Right cardiac atrium (tissue), 5 donors: ENCODE measurements at regions not wholly inside any gene's neighbourhood (a gene's known extent, or its start where the extent isn't known, plus 50 kb on each side); places are given as distances from the start of the nearest gene placed in this dataset.

Source experiments
- ATAC-seq, 2 donors: fragments of 200-7000 bp; cut with Tn5 transposase; one replicate each; pipeline versions ENCODE4 v1.8.0 to v1.9.1; 2020; ENCODE audit warnings: moderate library complexity in 2 of 2, mild to moderate bottlenecking in 1 of 2
- DNase-seq, 3 donors: peaks; one replicate each; pipeline ENCODE4 v3.0.0-alpha.2; 2020
- H3K27ac ChIP-seq: one replicate; pipeline ENCODE4 v1.5.1; 2013; ENCODE audit warnings: mild to moderate bottlenecking, low read length, control low read depth, moderate library complexity
- H3K27me3 ChIP-seq: one replicate; pipeline ENCODE4 v1.6.1; 2013; ENCODE audit not compliant: control insufficient read depth, insufficient read depth
- H3K4me1 ChIP-seq: one replicate; pipeline ENCODE4 v1.6.1; 2013; ENCODE audit warnings: low read length; ENCODE audit not compliant: control insufficient read depth, insufficient read depth
- H3K4me3 ChIP-seq: one replicate; pipeline ENCODE4 v1.5.1; 2013; ENCODE audit warnings: low read length, control low read depth
- H3K9me3 ChIP-seq: one replicate; pipeline ENCODE4 v1.6.1; 2013; ENCODE audit warnings: low read length; ENCODE audit not compliant: control insufficient read depth
- WGBS: extraction: QIAGEN DNeasy Blood & Tissue Kit; methylation state at CpG from one replicate; pipeline ENCODE4 v1.1.7; 2013; 5-methylcytosine and 5-hydroxymethylcytosine counted together
- intact Hi-C, 4 donors: fragments of 100-400 bp; cut with DNase I; formaldehyde crosslinking; loops; one replicate each; pipeline versions ENCODE4 v1.11.0 to v1.14.0; 2022 to 2023
- donor health status: healthy with polysubstance abuse.
- donor health status: DM: no; HTN: yes; CAD: no.
- donor health status: DM: no; HTN: no; CAD: no.
- donor health status: DM: no; HTN: yes; CAD: no; lungs with severe emphysema.
- donor health status: DM: yes; HTN: yes; CAD: no.

GRCh38 chr16:80077696-80078095 lies 463.1 kb upstream of the DYNLRB2 start:
- WGBS = 85% methylated on average over 4 of the region's 4 CpGs
- intact Hi-C loops = loop anchor here in 1 of 4 donors (10.0 kb wide), 1 partner anchor 453 kb away; no protein-coding TSS in a partner anchor
- Histone ChIP-seq H3K4me1 (no peaks in the 10 kb centered on the region), H3K27me3 (no peaks in the 10 kb centered on the region), H3K4me3 (no peak overlapping the region), H3K9me3 (no peaks in the 10 kb centered on the region), H3K27ac (no peak overlapping the region)
- ATAC-seq = no peak
- no peak for DNase-seq

GRCh38 chr16:80074329-80074728 lies 466.5 kb upstream of the DYNLRB2 start:
- H3K9me3 ChIP-seq = no peaks in the 10 kb centered on the region
- intact Hi-C loops = loop anchor here in 1 of 4 donors (10.0 kb wide), 1 partner anchor 450 kb away; no protein-coding TSS in a partner anchor
- H3K27me3 ChIP-seq = no peaks in the 10 kb centered on the region
- ATAC-seq (no peak), DNase-seq (no peak)
- 89% methylated on average over 1 of the region's 1 CpG for WGBS
- H3K4me3 ChIP-seq = no peak overlapping the region
- no peak overlapping the region for H3K27ac ChIP-seq
- no peaks in the 10 kb centered on the region for H3K4me1 ChIP-seq

- Histone ChIP-seq H3K27ac (no peak overlapping the region), H3K4me3 (no peak overlapping the region), H3K4me1 (no peaks in the 10 kb centered on the region), H3K27me3 (no peaks in the 10 kb centered on the region), H3K9me3 (no peaks in the 10 kb centered on the region)
- ATAC-seq = no peak
- WGBS = 80% methylated on average over 5 of the region's 5 CpGs
- intact Hi-C loops = loop anchor here in 1 of 4 donors (10.0 kb wide), 1 partner anchor 447 kb away; no protein-coding TSS in a partner anchor
- DNase-seq = no peak
These were observed 468.8 kb upstream of the DYNLRB2 start for GRCh38 chr16:80071964-80072456.

GRCh38 chr16:80066805-80067580 lies 466.5 kb upstream of the MAF start:
- ATAC-seq = no peak
- WGBS = 89% methylated on average over 12 of the region's 12 CpGs

GRCh38 chr16:80065541-80065940 lies 465.0 kb upstream of the MAF start:
- WGBS = 82% methylated on average over 3 of the region's 3 CpGs
- no peak for DNase-seq
- H3K27me3 ChIP-seq = no peaks in the 10 kb centered on the region
- H3K4me1 ChIP-seq = no peaks in the 10 kb centered on the region
- H3K9me3 ChIP-seq = no peaks in the 10 kb centered on the region
- ATAC-seq = no peak
- H3K27ac ChIP-seq = no peak overlapping the region
- no peak overlapping the region for H3K4me3 ChIP-seq
- intact Hi-C loops = no loop called here

More at GRCh38 chr16:80066805-80067580, 466.5 kb upstream of the MAF start:
- intact Hi-C loops = no loop called here
- no peaks in the 10 kb centered on the region for H3K27me3 ChIP-seq
- no peak overlapping the region for H3K27ac ChIP-seq
- H3K9me3 ChIP-seq = no peaks in the 10 kb centered on the region
- DNase-seq = no peak
- no peaks in the 10 kb centered on the region for H3K4me1 ChIP-seq
- H3K4me3 ChIP-seq = no peak overlapping the region

- no peak for DNase-seq
- Histone ChIP-seq H3K4me1 (no peaks in the 10 kb centered on the region), H3K4me3 (no peak overlapping the region), H3K9me3 (no peaks in the 10 kb centered on the region), H3K27ac (no peak overlapping the region), H3K27me3 (no peaks in the 10 kb centered on the region)
- WGBS = 52% methylated on average over 4 of the region's 4 CpGs
- ATAC-seq = no peak
- intact Hi-C loops = no loop called here
These were observed 463.2 kb upstream of the MAF start for GRCh38 chr16:80063713-80064069.

GRCh38 chr16:80063031-80063712 lies 462.6 kb upstream of the MAF start:
- Histone ChIP-seq H3K4me3 (no peak overlapping the region), H3K4me1 (no peaks in the 10 kb centered on the region), H3K27ac (peak overlapping the region; percentile 55), H3K9me3 (no peaks in the 10 kb centered on the region), H3K27me3 (no peaks in the 10 kb centered on the region)
- DNase-seq (peak in 1 of 3 donors; percentile 57), ATAC-seq (peak; percentile 60 to 90)
- intact Hi-C loops = no loop called here
- 56% methylated on average over 7 of the region's 7 CpGs for WGBS

- no peak overlapping the region for H3K4me3 ChIP-seq
- DNase-seq (no peak), ATAC-seq (no peak)
- intact Hi-C loops = no loop called here
- WGBS = 91% methylated on average over 12 of the region's 12 CpGs
- H3K27me3 ChIP-seq = no peaks in the 10 kb centered on the region
- H3K4me1 ChIP-seq = no peaks in the 10 kb centered on the region
- no peaks in the 10 kb centered on the region for H3K9me3 ChIP-seq
- no peak overlapping the region for H3K27ac ChIP-seq
These were observed 462.0 kb upstream of the MAF start for GRCh38 chr16:80062361-80063030.

- intact Hi-C loops = no loop called here
- DNase-seq = no peak
- WGBS = 91% methylated on average over 3 of the region's 3 CpGs
- no peak for ATAC-seq
- H3K27ac ChIP-seq = no peak overlapping the region
- no peaks in the 10 kb centered on the region for H3K27me3 ChIP-seq
- H3K9me3 ChIP-seq = no peaks in the 10 kb centered on the region
- no peak overlapping the region for H3K4me3 ChIP-seq
- no peaks in the 10 kb centered on the region for H3K4me1 ChIP-seq
These were observed 459.9 kb upstream of the MAF start for GRCh38 chr16:80060470-80060869.

- no peak overlapping the region for H3K4me3 ChIP-seq
- no peak overlapping the region for H3K27ac ChIP-seq
- no peaks in the 10 kb centered on the region for H3K4me1 ChIP-seq
- WGBS = 62% methylated on average over 3 of the region's 3 CpGs
- no peak for DNase-seq
- no peak for ATAC-seq
- H3K9me3 ChIP-seq = no peaks in the 10 kb centered on the region
- intact Hi-C loops = no loop called here
- no peaks in the 10 kb centered on the region for H3K27me3 ChIP-seq
These were observed 459.3 kb upstream of the MAF start for GRCh38 chr16:80059836-80060235.

GRCh38 chr16:80058214-80058613 lies 457.7 kb upstream of the MAF start:
- Histone ChIP-seq H3K27me3 (no peaks in the 10 kb centered on the region), H3K9me3 (no peaks in the 10 kb centered on the region), H3K4me3 (no peak overlapping the region), H3K4me1 (no peaks in the 10 kb centered on the region), H3K27ac (no peak overlapping the region)
- intact Hi-C loops = no loop called here
- DNase-seq = peak; percentile 45 to 89 (median 80)
- ATAC-seq = peak; percentile 72 to 86
- 28% methylated on average over 9 of the region's 9 CpGs for WGBS
